ENCODE measurements at regions not wholly inside any gene's neighbourhood (a gene's known extent, or its start where the extent isn't known, plus 50 kb on each side); places are given as distances from the start of the nearest gene placed in this dataset.

DNA sequence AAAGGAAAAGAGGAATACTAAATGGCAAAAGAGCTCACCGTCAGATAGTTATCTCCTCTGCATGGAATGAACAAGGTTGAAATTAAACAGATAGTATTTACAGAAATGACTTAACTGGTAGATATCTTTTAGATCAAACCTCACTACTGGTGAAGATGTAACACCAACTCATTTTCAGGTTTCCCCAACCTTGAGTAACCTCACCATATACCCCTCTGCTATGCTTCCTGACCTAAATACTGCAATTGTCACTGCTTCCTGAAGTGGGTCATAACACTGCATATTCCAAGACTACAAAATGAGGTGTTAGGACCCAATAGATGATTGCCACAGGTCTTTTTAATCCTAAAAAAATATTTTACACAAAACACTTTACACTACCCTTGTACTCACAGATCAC is 76.3 kb upstream of the PLEKHA5 start:
- Histone ChIP-seq H3K4me1 (no peaks in the 10 kb centered on the region), H3K9me3 (no peaks in the 10 kb centered on the region), H3K27me3 (no peaks in the 10 kb centered on the region), H3K4me3 (no peak overlapping the region), H3K27ac (no peak overlapping the region), H3K36me3 (no peaks in the 10 kb centered on the region)
- intact Hi-C loops (cut with DNase I): no loop called here
- DNase-seq (ENCODE audit: extremely low spot score in 2 of 2): no peak
- TF ChIP-seq POLR2AphosphoS5 (IDR thresholded peaks at IDR 0.05; ENCODE audit: insufficient read depth in 1 of 2, low read depth in 1 of 2) (no peak), POLR2A (IDR thresholded peaks at IDR 0.05) (no peak)
- TF ChIP-seq, protein P1, sequence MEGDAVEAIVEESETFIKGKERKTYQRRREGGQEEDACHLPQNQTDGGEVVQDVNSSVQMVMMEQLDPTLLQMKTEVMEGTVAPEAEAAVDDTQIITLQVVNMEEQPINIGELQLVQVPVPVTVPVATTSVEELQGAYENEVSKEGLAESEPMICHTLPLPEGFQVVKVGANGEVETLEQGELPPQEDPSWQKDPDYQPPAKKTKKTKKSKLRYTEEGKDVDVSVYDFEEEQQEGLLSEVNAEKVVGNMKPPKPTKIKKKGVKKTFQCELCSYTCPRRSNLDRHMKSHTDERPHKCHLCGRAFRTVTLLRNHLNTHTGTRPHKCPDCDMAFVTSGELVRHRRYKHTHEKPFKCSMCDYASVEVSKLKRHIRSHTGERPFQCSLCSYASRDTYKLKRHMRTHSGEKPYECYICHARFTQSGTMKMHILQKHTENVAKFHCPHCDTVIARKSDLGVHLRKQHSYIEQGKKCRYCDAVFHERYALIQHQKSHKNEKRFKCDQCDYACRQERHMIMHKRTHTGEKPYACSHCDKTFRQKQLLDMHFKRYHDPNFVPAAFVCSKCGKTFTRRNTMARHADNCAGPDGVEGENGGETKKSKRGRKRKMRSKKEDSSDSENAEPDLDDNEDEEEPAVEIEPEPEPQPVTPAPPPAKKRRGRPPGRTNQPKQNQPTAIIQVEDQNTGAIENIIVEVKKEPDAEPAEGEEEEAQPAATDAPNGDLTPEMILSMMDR (IDR thresholded peaks at IDR 0.05): no peak

DNA sequence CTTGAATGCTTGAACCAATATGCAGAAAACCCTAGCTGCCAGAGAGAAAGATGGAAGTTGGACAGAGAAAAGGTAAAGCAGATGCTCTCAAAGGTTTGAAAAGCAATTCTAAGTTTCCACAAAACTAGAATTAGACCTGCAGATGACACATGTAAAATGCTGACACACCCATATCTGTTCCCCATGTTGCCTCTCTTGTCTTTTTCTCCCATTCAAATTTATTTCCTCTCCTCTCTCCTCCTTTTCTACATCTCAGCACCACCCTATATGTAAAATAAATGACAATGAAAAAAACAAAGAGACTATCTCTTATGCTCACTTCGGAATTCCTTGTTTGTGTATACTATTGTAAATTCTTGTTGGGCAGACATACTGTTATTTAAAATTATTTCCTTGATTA is 75.5 kb upstream of the PLEKHA5 start:
- Histone ChIP-seq H3K36me3 (no peaks in the 10 kb centered on the region), H3K27me3 (no peaks in the 10 kb centered on the region), H3K4me1 (no peaks in the 10 kb centered on the region), H3K9me3 (no peaks in the 10 kb centered on the region), H3K4me3 (no peak overlapping the region), H3K27ac (no peak overlapping the region)
- no peak for DNase-seq (ENCODE audit: extremely low spot score in 2 of 2)
- TF ChIP-seq POLR2AphosphoS5 (IDR thresholded peaks at IDR 0.05; ENCODE audit: insufficient read depth in 1 of 2, low read depth in 1 of 2) (no peak), POLR2A (IDR thresholded peaks at IDR 0.05) (no peak)
- TF ChIP-seq, protein P1 (IDR thresholded peaks at IDR 0.05): no peak
- intact Hi-C loops (cut with DNase I): no loop called here

DNA sequence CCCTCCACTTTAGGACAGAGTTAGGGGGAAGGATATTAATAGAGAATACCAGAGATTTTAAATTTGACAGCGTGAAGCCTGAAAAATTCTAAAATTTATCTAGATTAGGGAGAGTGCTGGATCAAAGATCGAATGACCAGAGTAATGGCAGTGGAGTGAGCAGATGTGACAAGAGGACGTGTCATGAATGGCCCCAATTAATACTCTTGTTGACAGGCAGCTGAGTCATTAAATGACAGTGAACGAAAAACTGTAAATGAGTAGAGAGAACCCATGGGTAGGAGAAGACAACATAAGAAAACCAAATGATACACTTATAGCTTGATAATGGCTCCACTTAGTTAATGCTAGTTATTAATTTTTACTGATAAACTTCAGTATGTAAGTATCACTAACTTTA is 73.9 kb upstream of the PLEKHA5 start:
- Histone ChIP-seq H3K4me3 (no peak overlapping the region), H3K27ac (no peak overlapping the region), H3K36me3 (no peaks in the 10 kb centered on the region), H3K27me3 (no peaks in the 10 kb centered on the region), H3K9me3 (no peaks in the 10 kb centered on the region), H3K4me1 (no peaks in the 10 kb centered on the region)
- TF ChIP-seq POLR2A (IDR thresholded peaks at IDR 0.05) (no peak), POLR2AphosphoS5 (IDR thresholded peaks at IDR 0.05; ENCODE audit: insufficient read depth in 1 of 2, low read depth in 1 of 2) (no peak)
- TF ChIP-seq, protein P1 (IDR thresholded peaks at IDR 0.05): no peak
- intact Hi-C loops (cut with DNase I): no loop called here
- DNase-seq (ENCODE audit: extremely low spot score in 2 of 2): no peak

DNA sequence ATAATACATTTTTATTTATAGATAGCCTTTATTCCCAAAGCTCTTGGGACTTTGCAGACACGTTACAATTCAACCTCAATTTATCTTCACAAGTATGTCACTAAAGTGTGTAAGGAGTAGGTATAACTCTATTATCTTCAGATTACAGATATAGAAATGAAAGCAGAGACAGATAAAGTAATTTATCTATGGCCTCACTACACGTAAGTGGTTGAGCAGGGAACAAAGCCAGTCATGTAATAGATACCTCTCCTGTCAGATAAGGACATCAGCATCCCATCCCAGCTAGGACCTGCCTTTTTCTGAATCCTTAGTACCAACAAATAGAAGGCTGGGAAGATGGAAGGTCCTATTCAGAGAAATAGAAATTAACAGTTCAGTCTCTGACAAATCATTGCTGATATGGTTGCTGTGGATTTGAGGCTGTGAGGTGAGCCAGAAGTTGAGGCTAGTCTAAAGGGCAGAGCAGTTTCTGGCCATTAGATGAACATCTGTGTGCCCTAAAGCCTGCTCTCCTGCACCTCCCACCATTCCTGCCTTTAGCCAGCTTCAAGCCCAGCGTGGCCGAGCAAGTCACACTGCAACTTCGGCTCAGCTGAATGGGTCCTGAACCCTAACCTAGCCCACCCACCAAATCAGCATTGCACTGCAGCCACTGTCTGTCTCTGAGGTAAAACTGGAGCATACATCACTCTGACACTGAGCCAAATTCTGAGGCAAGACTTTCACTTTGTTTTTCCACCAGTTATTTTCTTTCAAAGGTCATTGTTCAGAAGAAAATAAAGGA is 71.1 kb upstream of the PLEKHA5 start:
- H3K4me1 ChIP-seq: no peaks in the 10 kb centered on the region
- intact Hi-C loops (cut with DNase I): no loop called here
- H3K27me3 ChIP-seq: no peaks in the 10 kb centered on the region
- no peak overlapping the region for H3K4me3 ChIP-seq
- H3K9me3 ChIP-seq: no peaks in the 10 kb centered on the region
- no peak for DNase-seq (ENCODE audit: extremely low spot score in 2 of 2)
- no peaks in the 10 kb centered on the region for H3K36me3 ChIP-seq
- TF ChIP-seq POLR2A (IDR thresholded peaks at IDR 0.05) (no peak), POLR2AphosphoS5 (IDR thresholded peaks at IDR 0.05; ENCODE audit: insufficient read depth in 1 of 2, low read depth in 1 of 2) (no peak)
- TF ChIP-seq, protein P1 (IDR thresholded peaks at IDR 0.05): no peak
- H3K27ac ChIP-seq: no peak overlapping the region

DNA sequence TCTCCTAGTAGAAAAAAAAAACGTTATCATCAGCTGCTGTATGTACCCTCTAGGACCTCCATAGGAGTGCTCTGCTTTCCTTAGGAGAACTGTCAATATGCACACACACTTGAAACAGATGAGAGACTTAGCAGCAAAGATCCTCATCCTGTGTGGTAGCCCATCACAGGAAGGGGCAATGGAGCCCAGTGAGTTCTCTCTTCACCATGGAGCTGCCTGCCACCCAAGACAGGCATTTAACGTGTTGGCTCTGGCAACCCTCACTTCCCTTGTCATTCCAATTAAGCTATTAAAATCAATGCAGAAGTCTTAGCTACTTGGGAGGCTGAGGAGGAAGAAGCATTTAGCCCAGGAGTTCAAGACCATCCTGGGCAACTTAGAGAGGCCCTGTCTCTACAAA is 64.8 kb upstream of the PLEKHA5 start:
- no peaks in the 10 kb centered on the region for H3K4me1 ChIP-seq
- H3K27ac ChIP-seq: no peak overlapping the region
- DNase-seq (ENCODE audit: extremely low spot score in 2 of 2): no peak
- no peaks in the 10 kb centered on the region for H3K27me3 ChIP-seq
- intact Hi-C loops (cut with DNase I): no loop called here
- no peaks in the 10 kb centered on the region for H3K36me3 ChIP-seq
- H3K9me3 ChIP-seq: no peaks in the 10 kb centered on the region
- H3K4me3 ChIP-seq: no peak overlapping the region
- TF ChIP-seq POLR2AphosphoS5 (IDR thresholded peaks at IDR 0.05; ENCODE audit: insufficient read depth in 1 of 2, low read depth in 1 of 2) (no peak), POLR2A (IDR thresholded peaks at IDR 0.05) (no peak)
- TF ChIP-seq, protein P1 (IDR thresholded peaks at IDR 0.05): no peak

Measured in vagina (tissue), 2 donors.